T follicular helper cell (primary cell): ENCODE measurements at regions not wholly inside any gene's neighbourhood (a gene's known extent, or its start where the extent isn't known, plus 50 kb on each side); places are given as distances from the start of the nearest gene placed in this dataset.
A peak's percentile ranks its signal among the peaks of the same experiment; 100 is the strongest.
"Not testable (repeated sequence)": the region's sequence is repeated elsewhere in the genome, so short reads cannot be mapped to it uniquely, and the experiment has no call there.

ENCODE experiments used
- DNase-seq: peaks from one replicate; pipeline ENCODE4 v3.0.0-alpha.2; 2020; ENCODE audit warnings: low read depth

GRCh38 chr12:62010973-62011372 is 249.2 kb upstream of the USP15 start:
- not testable (repeated sequence) for DNase-seq

- no peak for DNase-seq
These were observed 245.9 kb upstream of the USP15 start for GRCh38 chr12:62014330-62014729.

- DNase-seq = no peak
These were observed 244.2 kb upstream of the USP15 start for GRCh38 chr12:62016021-62016420.

- DNase-seq = no peak
These were observed 238.4 kb upstream of the USP15 start for GRCh38 chr12:62021808-62022207.

- no peak for DNase-seq
These were observed 231.7 kb upstream of the USP15 start for GRCh38 chr12:62028536-62028935.

GRCh38 chr12:62032870-62033269 is 227.3 kb upstream of the USP15 start:
- no peak for DNase-seq

GRCh38 chr12:62044450-62045135 is 215.6 kb upstream of the USP15 start:
- no peak for DNase-seq

- DNase-seq = no peak
These were observed 215.0 kb upstream of the USP15 start for GRCh38 chr12:62045211-62045610.

- DNase-seq = no peak
These were observed 209.4 kb upstream of the USP15 start for GRCh38 chr12:62050785-62051184.

GRCh38 chr12:62069976-62070375 is 190.2 kb upstream of the USP15 start:
- DNase-seq = no peak

GRCh38 chr12:62073236-62073635 is 187.0 kb upstream of the USP15 start:
- not testable (repeated sequence) for DNase-seq

GRCh38 chr12:62075870-62076269 is 184.3 kb upstream of the USP15 start:
- DNase-seq = no peak

GRCh38 chr12:62078020-62078419 is 182.2 kb upstream of the USP15 start:
- no peak for DNase-seq

- no peak for DNase-seq
These were observed 177.8 kb upstream of the USP15 start for GRCh38 chr12:62082448-62082847.

GRCh38 chr12:62098132-62098531 is 162.1 kb upstream of the USP15 start:
- no peak for DNase-seq

GRCh38 chr12:62103748-62104147 is 156.5 kb upstream of the USP15 start:
- no peak for DNase-seq

- no peak for DNase-seq
These were observed 153.5 kb upstream of the USP15 start for GRCh38 chr12:62106547-62107185.

GRCh38 chr12:62113366-62114011 is 146.7 kb upstream of the USP15 start:
- no peak for DNase-seq

- DNase-seq = no peak
These were observed 143.2 kb upstream of the USP15 start for GRCh38 chr12:62116986-62117385.

- peak; percentile 15 for DNase-seq
These were observed 136.4 kb upstream of the USP15 start for GRCh38 chr12:62123721-62124203.

GRCh38 chr12:62127516-62127915 is 132.7 kb upstream of the USP15 start:
- no peak for DNase-seq

GRCh38 chr12:62128175-62128975 is 131.8 kb upstream of the USP15 start:
- no peak for DNase-seq
